ENCODE measurements at regions not wholly inside any gene's neighbourhood (a gene's known extent, or its start where the extent isn't known, plus 50 kb on each side); places are given as distances from the start of the nearest gene placed in this dataset.

DNA sequence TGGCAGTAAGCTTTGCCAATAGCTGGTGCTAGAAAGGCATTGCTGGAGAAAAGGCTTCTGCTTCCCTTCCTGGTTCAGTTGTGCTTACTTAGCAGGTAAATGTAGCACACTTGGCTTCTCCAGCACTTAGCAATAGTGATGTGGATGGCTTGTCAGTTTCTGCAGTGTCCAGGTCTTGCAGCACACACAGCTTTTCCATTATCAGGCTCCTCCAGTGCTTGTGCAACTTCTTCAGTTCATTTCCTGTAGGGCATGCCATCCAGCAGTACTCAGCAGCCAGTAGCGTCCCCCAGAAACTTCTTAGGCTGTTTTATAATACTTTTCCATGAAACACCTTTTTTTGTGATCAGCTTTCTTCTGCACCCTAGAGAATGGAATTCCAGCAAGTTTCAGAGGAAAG lies 154.6 kb downstream of the SLC6A15 start:
- TF ChIP-seq, protein P1, sequence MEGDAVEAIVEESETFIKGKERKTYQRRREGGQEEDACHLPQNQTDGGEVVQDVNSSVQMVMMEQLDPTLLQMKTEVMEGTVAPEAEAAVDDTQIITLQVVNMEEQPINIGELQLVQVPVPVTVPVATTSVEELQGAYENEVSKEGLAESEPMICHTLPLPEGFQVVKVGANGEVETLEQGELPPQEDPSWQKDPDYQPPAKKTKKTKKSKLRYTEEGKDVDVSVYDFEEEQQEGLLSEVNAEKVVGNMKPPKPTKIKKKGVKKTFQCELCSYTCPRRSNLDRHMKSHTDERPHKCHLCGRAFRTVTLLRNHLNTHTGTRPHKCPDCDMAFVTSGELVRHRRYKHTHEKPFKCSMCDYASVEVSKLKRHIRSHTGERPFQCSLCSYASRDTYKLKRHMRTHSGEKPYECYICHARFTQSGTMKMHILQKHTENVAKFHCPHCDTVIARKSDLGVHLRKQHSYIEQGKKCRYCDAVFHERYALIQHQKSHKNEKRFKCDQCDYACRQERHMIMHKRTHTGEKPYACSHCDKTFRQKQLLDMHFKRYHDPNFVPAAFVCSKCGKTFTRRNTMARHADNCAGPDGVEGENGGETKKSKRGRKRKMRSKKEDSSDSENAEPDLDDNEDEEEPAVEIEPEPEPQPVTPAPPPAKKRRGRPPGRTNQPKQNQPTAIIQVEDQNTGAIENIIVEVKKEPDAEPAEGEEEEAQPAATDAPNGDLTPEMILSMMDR (IDR thresholded peaks at IDR 0.05; ENCODE audit: control extremely low read depth, extremely low read depth, low read depth, missing control alignments) = no peak
- ChIA-PET POLR2A (no interaction called here), CTCF (interaction anchor here (1.2 to 1.3 kb wide), 2 partner anchors 8 to 22 kb away, joined by 3 to 7 read pairs; no protein-coding TSS in a partner anchor)
- no peak for DNase-seq (ENCODE audit: extremely low spot score)

DNA sequence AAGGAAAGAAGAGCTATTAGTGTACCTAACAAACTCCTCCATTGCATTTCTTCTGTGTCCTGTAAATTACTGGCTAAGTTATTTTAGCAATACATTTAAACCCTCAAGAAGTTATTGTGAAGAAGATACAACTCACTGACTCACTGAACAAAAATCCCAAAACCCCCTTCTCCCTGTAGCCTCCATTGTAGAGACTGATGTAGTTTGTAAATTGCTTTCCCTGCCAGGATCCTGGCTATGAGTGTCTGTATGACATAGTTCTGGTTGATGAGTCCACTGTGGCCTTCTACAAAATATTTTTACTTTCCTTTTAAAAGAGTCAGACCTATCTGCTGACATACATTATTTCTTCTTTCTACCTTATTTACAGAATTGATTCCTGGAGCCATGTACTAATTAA lies 155.6 kb downstream of the SLC6A15 start:
- TF ChIP-seq, protein P1 (IDR thresholded peaks at IDR 0.05; ENCODE audit: control extremely low read depth, extremely low read depth, low read depth, missing control alignments) = no peak
- ChIA-PET POLR2A (no interaction called here), CTCF (interaction anchor here (1.0 to 1.1 kb wide), 2 partner anchors 9 to 13 kb away, joined by 3 to 4 read pairs; no protein-coding TSS in a partner anchor)
- DNase-seq (ENCODE audit: extremely low spot score) = no peak

DNA sequence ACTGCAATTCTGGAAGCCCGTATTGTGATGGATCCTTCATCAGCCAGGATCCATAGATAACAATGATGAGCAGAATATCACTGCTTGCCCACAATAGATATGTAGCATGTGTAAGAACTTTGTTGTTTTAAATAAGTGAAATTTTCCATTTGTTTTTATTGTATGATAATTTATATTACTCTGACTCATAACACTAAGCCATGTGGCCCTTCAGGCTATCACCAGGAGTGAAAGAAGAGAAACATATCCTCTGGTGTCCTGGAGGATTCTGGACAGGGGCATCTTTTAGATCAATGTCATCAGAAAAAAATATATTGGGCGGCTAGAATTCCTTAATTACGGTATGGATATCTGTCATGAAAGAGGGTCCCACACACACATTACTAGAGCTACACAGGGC lies 167.5 kb downstream of the SLC6A15 start:
- TF ChIP-seq, protein P1 (IDR thresholded peaks at IDR 0.05; ENCODE audit: control extremely low read depth, extremely low read depth, low read depth, missing control alignments) = no peak
- ChIA-PET POLR2A (no interaction called here), CTCF (no interaction called here)
- DNase-seq (ENCODE audit: extremely low spot score) = no peak

DNA sequence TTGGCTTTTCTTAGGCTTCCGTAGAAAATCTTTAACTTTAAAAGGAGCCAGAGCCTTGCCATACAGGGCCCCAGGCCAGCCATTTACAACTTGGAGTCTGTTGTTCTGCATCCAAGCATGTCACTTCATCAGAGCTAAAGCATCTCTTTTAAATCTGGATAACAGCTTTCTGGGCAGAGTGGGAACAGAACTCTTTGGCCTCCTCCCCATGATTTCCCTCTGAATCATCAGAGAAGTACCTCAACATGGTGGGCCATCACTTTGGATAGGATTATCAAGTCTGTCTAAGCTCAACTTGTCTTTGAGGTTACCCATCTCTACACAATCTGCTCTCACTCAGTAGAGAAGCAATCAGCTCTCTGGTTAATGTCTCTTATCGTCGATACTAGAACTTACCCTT lies 170.9 kb downstream of the SLC6A15 start:
- TF ChIP-seq, protein P1 (IDR thresholded peaks at IDR 0.05; ENCODE audit: control extremely low read depth, extremely low read depth, low read depth, missing control alignments) = no peak
- POLR2A ChIA-PET = no interaction called here
- CTCF ChIA-PET = interaction anchor here (1.0 kb wide), 1 partner anchor 18 kb away, joined by 3 read pairs; no protein-coding TSS in a partner anchor
- no peak for DNase-seq (ENCODE audit: extremely low spot score)

DNA sequence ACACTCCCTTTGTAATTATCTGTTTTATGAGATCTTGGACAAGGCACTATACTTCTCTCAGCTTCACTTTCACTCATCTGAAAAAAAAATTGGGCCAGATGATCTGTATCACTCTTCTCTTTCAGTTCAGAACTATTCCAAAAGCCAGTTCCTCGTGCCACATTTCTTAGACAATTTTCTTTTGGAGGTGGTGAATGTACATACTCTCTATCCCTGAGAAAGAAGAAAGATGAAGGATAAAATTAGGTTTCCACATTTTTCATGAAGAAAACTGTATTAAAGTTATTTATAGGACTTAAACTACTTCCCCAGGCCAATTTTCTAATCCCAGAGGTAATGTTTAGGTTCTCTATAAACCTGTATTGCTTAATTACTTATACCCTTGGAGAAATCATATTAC lies 171.6 kb downstream of the SLC6A15 start:
- TF ChIP-seq, protein P1 (IDR thresholded peaks at IDR 0.05; ENCODE audit: control extremely low read depth, extremely low read depth, low read depth, missing control alignments) = no peak
- ChIA-PET POLR2A (no interaction called here), CTCF (no interaction called here)

DNA sequence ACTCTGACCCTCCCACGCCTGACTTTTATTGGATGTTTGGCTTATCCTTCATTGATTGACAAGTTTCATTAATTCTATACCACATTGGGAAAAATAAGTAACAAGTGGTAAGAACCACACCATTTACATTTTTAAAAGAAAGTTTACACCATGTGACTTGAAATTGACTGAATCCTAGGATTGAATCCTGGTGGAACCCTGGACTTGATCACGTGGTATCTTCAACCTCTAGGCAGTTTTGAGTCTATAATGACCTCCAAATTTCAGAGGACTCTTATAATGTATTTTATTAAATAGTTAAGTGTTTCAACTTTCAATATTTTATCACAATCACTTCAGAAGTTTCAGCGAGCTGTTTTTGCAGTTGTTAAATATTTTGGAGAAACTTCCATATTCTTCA lies 172.0 kb downstream of the SLC6A15 start:
- no peak for DNase-seq (ENCODE audit: extremely low spot score)
- ChIA-PET POLR2A (no interaction called here), CTCF (interaction anchor here (1.0 kb wide), 1 partner anchor 19 kb away, joined by 3 read pairs; no protein-coding TSS in a partner anchor)
- TF ChIP-seq, protein P1 (IDR thresholded peaks at IDR 0.05; ENCODE audit: control extremely low read depth, extremely low read depth, low read depth, missing control alignments) = no peak

More for the DNA sequence above, 171.6 kb downstream of the SLC6A15 start:
- no peak for DNase-seq (ENCODE audit: extremely low spot score)

Measured in GM10248 (cell line).